Fibroblast of skin of left quadriceps (primary cell): ENCODE measurements at regions not wholly inside any gene's neighbourhood (a gene's known extent, or its start where the extent isn't known, plus 50 kb on each side); places are given as distances from the start of the nearest gene placed in this dataset.
"Not testable (repeated sequence)": the region's sequence is repeated elsewhere in the genome, so short reads cannot be mapped to it uniquely, and the experiment has no call there.

Experiments used
- DNase-seq, 2 experiments: peaks; one replicate each; pipeline ENCODE4 v3.0.0-alpha.2; 2013; ENCODE audit warnings: low read depth in 2 of 2

GRCh38 chr14:54010981-54011380, 54.4 kb upstream of the BMP4 start:
- no peak for DNase-seq

GRCh38 chr14:54023027-54023426, 66.4 kb upstream of the BMP4 start:
- DNase-seq: no peak

- no peak for DNase-seq
Measured at GRCh38 chr14:54025661-54026060, 69.0 kb upstream of the BMP4 start.

- no peak for DNase-seq
Measured at GRCh38 chr14:54026671-54027070, 70.0 kb upstream of the BMP4 start.

DNA sequence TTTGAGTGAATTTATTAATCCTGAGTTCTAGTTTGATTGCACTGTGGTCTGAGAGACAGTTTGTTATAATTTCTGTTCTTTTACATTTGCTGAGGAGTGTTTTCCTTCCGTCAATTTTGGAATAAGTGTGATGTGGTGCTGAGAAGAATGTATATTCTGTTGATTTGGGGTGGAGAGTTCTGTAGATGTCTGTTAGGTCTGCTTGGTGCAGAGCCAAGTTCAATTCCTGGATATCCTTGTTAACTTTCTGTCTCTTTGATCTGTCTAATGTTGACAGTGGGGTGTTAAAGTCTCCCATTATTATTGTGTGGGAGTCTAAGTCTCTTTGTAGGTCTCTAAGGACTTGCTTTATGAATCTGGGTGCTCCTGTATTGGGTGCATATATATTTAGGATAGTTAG, 74.4 kb upstream of the BMP4 start:
- DNase-seq: not testable (repeated sequence)

DNA sequence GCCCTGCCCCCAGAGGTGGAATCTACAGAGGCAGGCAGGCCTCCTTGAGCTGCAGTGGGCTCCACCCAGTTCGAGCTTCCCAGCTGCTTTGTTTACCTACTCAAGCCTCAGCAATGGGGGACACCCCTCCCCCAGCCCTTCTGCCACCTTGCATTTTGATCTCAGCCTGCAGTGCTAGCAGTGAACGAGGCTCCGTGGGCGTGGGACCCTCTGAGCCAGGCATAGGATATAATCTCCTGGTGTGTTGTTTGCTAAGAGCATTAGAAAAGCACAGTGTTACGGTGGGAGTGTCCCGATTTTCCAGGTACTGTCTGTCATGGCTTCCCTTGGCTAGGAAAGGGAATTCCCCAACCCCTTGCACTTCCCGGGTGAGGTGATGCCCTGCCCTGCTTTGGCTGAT, 76.7 kb upstream of the BMP4 start:
- not testable (repeated sequence) for DNase-seq

DNA sequence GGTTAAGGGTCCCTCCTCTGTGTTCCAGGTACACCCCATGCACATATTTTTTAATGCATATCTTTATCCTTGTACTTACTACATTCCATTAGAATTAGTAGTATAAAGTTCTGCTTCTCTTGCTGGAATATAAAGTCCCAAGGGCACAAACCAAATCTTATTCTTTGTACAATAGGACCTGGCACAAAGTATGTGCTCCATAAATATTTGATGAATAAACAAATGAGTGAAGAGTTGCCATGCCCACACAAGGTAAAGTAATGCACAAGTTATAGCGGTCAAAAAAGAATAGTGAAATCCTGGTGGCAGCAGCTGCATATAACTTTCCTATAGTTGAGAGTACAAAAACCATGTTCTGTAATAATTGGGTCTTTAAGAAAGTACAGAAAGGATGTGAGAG, 82.1 kb upstream of the BMP4 start:
- DNase-seq: no peak

DNA sequence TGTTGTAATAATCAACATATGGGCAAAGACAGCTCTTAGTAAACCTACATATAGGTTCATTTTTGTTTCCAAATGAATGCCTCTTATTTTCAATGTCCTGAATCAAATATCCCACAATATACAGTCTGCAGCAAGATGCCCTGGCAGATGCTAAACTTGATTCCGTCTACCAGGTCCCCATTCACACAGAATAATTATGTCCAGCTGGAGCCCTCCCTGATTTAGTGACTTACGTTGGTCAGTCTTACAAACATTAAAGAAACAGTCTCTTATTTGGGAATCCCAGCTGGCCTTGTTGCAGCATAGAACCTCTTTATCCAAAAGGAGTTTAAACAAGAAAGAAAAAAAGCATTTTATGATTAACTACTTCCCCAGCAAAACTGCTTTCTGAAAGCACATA, 82.7 kb upstream of the BMP4 start:
- DNase-seq: no peak

DNA sequence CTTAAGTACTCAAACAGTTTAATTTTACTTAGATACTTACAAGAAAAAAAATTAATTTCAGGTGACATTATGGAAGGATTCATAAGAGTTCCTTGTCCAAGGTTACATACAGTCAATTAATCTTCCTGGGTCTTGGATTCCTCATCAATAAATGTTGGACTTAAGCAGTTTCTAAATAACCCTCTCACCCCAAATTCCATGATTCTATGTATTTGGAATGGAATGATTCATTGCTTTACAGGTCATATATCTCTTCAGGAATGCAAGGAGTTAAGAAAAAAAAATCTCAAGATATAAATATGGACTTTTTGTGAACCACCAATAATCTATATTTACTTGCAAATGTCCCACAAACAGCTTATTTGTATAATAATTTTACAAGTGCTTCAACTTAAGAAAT, 84.2 kb upstream of the BMP4 start:
- DNase-seq: peak; percentile 9 to 10

- no peak for DNase-seq
Measured at GRCh38 chr14:54046250-54046649, 89.6 kb upstream of the BMP4 start.

DNA sequence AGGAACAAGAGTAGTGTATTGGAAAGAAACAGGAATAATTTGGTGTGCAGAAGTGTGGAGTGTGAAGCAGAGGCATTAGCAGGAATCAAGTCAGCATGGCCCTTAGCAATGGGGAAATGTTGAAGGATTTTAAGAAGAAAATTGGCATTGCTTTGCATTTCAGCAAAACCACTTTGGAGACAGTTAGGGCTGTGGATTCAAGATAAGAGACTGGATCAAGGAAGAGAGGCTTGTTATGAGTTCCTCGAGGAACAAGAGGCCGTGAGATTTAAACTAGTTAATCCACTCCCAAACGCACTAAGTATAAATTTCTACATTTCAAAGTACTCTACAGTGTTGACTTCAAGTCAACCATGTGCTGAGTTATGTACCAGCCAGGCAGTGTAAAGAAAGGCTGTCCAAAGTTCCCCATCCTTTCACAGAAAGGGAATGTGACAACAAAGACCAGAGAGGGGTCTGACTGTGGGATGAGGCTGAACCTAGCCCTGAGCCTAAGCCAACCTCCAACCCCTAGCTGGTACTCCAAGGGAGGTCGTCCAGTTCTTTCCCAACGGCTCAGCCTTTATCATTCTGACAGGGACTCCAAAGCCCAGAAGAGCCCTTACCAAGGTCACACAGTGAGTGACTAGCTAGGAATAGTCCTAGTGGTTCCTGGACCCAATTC, 91.2 kb upstream of the BMP4 start:
- no peak for DNase-seq

GRCh38 chr14:54048311-54048710, 91.7 kb upstream of the BMP4 start:
- no peak for DNase-seq

- no peak for DNase-seq
Measured at GRCh38 chr14:54048736-54049135, 92.1 kb upstream of the BMP4 start.

GRCh38 chr14:54050759-54051158, 94.1 kb upstream of the BMP4 start:
- DNase-seq: no peak

- no peak for DNase-seq
Measured at GRCh38 chr14:54052696-54053385, 96.2 kb upstream of the BMP4 start.

- DNase-seq: no peak
Measured at GRCh38 chr14:54053386-54053745, 96.7 kb upstream of the BMP4 start.

DNA sequence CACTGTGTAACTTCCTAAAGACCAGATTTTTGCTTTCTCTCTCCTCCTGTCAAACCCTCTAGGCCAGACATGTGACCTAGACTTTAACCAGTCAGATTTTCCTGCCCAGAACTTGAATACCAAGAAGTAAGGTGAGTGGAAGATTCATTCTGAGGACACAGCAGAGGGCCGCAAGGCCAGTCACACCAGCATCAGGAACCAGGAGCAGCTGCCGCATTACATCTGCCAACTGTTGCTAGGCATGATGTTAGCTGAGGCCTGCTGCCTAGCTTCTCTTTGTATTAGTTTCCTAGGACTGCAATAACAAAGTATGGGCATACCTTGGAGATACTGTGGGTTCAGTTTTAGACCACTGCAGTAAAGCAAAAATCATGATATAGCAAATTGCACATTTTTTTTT, 101.9 kb upstream of the BMP4 start:
- no peak for DNase-seq

- DNase-seq: no peak
Measured at GRCh38 chr14:54083549-54084239, 127.1 kb upstream of the BMP4 start.

- no peak for DNase-seq
Measured at GRCh38 chr14:54085232-54085761, 128.7 kb upstream of the BMP4 start.

DNA sequence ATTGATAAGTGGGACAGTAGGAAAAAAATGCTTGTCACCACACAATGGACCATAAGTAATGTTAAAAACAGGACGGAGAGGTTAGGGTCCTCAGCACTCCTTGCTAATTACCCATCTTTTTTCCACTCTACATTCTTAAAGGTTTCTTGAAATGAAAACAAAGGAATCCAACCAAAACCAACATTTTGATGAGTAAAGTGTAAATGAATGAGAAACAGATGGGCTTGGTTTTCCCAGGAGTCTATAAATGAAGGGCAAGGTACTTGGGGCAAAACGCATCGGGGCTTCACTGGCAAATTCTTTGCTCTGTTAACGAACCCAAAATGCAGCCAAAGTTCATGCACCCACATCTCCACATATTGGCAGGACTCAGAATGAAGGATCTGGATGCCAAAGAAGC, 129.2 kb upstream of the BMP4 start:
- no peak for DNase-seq

DNA sequence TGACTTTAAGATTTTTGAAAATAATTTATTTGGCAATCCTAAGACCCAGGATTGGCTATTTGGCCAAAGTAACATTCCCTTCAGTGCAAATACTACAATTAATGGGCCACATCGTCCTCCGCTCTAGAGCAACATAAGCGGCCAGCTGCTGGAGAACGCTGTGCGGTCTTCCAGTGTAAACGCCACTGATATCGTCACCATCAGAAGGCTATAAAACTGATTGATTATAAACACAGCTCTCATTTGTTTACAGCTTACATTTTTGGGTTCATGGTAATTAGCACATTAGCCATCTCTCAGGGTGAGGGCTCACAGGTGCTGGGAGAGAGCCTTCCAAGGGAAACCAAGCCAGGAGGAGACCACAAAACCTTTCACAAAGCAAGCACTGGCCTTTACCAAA, 130.1 kb upstream of the BMP4 start:
- DNase-seq: no peak

- no peak for DNase-seq
Measured at GRCh38 chr14:54087376-54087775, 130.8 kb upstream of the BMP4 start.

- no peak for DNase-seq
Measured at GRCh38 chr14:54088271-54088670, 131.6 kb upstream of the BMP4 start.
